ENCODE measurements at regions not wholly inside any gene's neighbourhood (a gene's known extent, or its start where the extent isn't known, plus 50 kb on each side); places are given as distances from the start of the nearest gene placed in this dataset.

DNA sequence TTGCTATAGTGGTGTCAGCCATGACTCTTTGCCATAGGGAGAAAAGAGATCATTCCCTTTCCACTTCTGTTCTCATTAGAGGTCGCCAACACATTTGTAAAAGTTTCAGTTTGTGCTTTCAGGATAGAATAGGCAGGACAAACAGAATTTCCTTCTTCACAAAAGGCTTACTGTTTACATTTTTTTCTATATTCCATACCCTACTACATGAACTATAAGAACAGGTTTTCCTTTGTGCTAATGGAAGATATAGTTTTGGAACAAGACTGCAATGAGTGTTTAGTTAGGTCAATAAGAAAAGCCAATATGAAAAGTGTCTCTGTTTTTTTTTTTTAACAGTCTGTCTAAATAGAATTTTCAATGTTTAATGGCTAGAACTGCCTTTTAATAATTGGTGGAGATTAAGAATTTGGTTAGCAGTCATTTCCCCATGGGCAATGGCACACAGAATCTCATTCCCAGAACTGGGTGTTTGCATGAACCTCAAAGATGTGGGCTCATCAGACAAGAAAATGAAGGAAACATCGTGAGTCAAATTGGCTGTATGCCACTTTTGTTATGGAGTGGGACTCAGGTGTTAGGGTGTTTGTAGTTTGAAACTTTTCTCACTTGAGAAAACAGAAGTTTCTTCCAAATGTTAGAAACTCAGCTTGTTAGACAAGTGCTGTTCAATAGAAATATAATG lies 75.2 kb upstream of the PRLR start (continued):
- TF ChIP-seq, protein P1, sequence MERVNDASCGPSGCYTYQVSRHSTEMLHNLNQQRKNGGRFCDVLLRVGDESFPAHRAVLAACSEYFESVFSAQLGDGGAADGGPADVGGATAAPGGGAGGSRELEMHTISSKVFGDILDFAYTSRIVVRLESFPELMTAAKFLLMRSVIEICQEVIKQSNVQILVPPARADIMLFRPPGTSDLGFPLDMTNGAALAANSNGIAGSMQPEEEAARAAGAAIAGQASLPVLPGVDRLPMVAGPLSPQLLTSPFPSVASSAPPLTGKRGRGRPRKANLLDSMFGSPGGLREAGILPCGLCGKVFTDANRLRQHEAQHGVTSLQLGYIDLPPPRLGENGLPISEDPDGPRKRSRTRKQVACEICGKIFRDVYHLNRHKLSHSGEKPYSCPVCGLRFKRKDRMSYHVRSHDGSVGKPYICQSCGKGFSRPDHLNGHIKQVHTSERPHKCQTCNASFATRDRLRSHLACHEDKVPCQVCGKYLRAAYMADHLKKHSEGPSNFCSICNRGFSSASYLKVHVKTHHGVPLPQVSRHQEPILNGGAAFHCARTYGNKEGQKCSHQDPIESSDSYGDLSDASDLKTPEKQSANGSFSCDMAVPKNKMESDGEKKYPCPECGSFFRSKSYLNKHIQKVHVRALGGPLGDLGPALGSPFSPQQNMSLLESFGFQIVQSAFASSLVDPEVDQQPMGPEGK (CRISPR knock-in tag; IDR thresholded peaks at IDR 0.05; ENCODE audit: borderline replicate concordance): no peak
- TF ChIP-seq, protein P2, sequence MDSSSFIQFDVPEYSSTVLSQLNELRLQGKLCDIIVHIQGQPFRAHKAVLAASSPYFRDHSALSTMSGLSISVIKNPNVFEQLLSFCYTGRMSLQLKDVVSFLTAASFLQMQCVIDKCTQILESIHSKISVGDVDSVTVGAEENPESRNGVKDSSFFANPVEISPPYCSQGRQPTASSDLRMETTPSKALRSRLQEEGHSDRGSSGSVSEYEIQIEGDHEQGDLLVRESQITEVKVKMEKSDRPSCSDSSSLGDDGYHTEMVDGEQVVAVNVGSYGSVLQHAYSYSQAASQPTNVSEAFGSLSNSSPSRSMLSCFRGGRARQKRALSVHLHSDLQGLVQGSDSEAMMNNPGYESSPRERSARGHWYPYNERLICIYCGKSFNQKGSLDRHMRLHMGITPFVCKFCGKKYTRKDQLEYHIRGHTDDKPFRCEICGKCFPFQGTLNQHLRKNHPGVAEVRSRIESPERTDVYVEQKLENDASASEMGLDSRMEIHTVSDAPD (CRISPR knock-in tag; IDR thresholded peaks at IDR 0.05): no peak
- TF ChIP-seq, protein P3, sequence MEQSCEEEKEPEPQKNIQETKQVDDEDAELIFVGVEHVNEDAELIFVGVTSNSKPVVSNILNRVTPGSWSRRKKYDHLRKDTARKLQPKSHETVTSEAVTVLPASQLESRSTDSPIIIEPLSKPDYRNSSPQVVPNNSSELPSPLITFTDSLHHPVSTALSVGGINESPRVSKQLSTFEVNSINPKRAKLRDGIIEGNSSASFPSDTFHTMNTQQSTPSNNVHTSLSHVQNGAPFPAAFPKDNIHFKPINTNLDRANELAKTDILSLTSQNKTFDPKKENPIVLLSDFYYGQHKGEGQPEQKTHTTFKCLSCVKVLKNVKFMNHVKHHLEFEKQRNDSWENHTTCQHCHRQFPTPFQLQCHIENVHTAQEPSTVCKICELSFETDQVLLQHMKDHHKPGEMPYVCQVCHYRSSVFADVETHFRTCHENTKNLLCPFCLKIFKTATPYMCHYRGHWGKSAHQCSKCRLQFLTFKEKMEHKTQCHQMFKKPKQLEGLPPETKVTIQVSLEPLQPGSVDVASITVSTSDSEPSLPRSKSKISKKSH (CRISPR knock-in tag; IDR thresholded peaks at IDR 0.05): no peak
- no peak for TF ChIP-seq C11orf30 (IDR thresholded peaks at IDR 0.05; ENCODE audit: low read depth)
- TF ChIP-seq, protein P4, sequence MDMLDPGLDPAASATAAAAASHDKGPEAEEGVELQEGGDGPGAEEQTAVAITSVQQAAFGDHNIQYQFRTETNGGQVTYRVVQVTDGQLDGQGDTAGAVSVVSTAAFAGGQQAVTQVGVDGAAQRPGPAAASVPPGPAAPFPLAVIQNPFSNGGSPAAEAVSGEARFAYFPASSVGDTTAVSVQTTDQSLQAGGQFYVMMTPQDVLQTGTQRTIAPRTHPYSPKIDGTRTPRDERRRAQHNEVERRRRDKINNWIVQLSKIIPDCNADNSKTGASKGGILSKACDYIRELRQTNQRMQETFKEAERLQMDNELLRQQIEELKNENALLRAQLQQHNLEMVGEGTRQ (CRISPR knock-in tag; IDR thresholded peaks at IDR 0.05): no peak
- no peak for TF ChIP-seq CBX8 (IDR thresholded peaks at IDR 0.05; ENCODE audit: borderline replicate concordance, extremely low read depth, low read depth, low read length, poor library complexity, severe bottlenecking)
- TF ChIP-seq ATF1 (CRISPR knock-in tag; IDR thresholded peaks at IDR 0.05): no peak
- TF ChIP-seq ATF1 (tag; IDR thresholded peaks at IDR 0.05): no peak
